ENCODE measurements at regions not wholly inside any gene's neighbourhood (a gene's known extent, or its start where the extent isn't known, plus 50 kb on each side); places are given as distances from the start of the nearest gene placed in this dataset.
"Not testable (repeated sequence)": the region's sequence is repeated elsewhere in the genome, so short reads cannot be mapped to it uniquely, and the experiment has no call there.

GRCh38 chr17:62322313-62322712 is 58.0 kb upstream of the EFCAB3 start:
- FAIRE-seq, result no peak

- FAIRE-seq, result no peak
Observed at GRCh38 chr17:62321451-62321850, 58.9 kb upstream of the EFCAB3 start.

- FAIRE-seq, result no peak
Observed at GRCh38 chr17:62319846-62320245, 60.5 kb upstream of the EFCAB3 start.

- FAIRE-seq, result no peak
Observed at GRCh38 chr17:62309396-62309795, 71.0 kb upstream of the EFCAB3 start.

GRCh38 chr17:62307196-62307595 is 73.2 kb upstream of the EFCAB3 start:
- FAIRE-seq, result no peak

- FAIRE-seq, result peak; percentile 51
Observed at GRCh38 chr17:62303476-62303875, 76.9 kb upstream of the EFCAB3 start.

- FAIRE-seq, result no peak
Observed at GRCh38 chr17:62300697-62301096, 79.7 kb upstream of the EFCAB3 start.

- FAIRE-seq, result not testable (repeated sequence)
Observed at GRCh38 chr17:62275290-62275689, 105.1 kb upstream of the EFCAB3 start.

- not testable (repeated sequence) for FAIRE-seq
Observed at GRCh38 chr17:62268361-62268760, 112.0 kb upstream of the EFCAB3 start.

GRCh38 chr17:62264974-62265373 is 115.4 kb upstream of the EFCAB3 start:
- not testable (repeated sequence) for FAIRE-seq

GRCh38 chr17:62255791-62256190 is 124.6 kb upstream of the EFCAB3 start:
- FAIRE-seq, result not testable (repeated sequence)

GRCh38 chr17:62242076-62242475 is 138.3 kb upstream of the EFCAB3 start:
- FAIRE-seq, result not testable (repeated sequence)

GRCh38 chr17:62239569-62239968 is 140.8 kb upstream of the EFCAB3 start:
- FAIRE-seq, result not testable (repeated sequence)

GRCh38 chr17:62238551-62239338 is 141.6 kb upstream of the EFCAB3 start:
- not testable (repeated sequence) for FAIRE-seq

- FAIRE-seq, result not testable (repeated sequence)
Observed at GRCh38 chr17:62233822-62234481, 146.4 kb upstream of the EFCAB3 start.

GRCh38 chr17:62231293-62231692 is 149.1 kb upstream of the EFCAB3 start:
- not testable (repeated sequence) for FAIRE-seq

- FAIRE-seq, result peak; percentile 60
Observed at GRCh38 chr17:62226610-62227240, 153.6 kb upstream of the EFCAB3 start.

- not testable (repeated sequence) for FAIRE-seq
Observed at GRCh38 chr17:62223585-62223984, 156.8 kb upstream of the EFCAB3 start.

GRCh38 chr17:62219221-62219899 is 154.3 kb upstream of the MED13 start:
- no peak for FAIRE-seq

- FAIRE-seq, result no peak
Observed at GRCh38 chr17:62216847-62217246, 151.8 kb upstream of the MED13 start.

- not testable (repeated sequence) for FAIRE-seq
Observed at GRCh38 chr17:62215891-62216290, 150.8 kb upstream of the MED13 start.

GRCh38 chr17:62206550-62206949 is 141.5 kb upstream of the MED13 start:
- no peak for FAIRE-seq

- FAIRE-seq, result not testable (repeated sequence)
Observed at GRCh38 chr17:62197156-62197555, 132.1 kb upstream of the MED13 start.
